ENCODE measurements at regions not wholly inside any gene's neighbourhood (a gene's known extent, or its start where the extent isn't known, plus 50 kb on each side); places are given as distances from the start of the nearest gene placed in this dataset.

DNA sequence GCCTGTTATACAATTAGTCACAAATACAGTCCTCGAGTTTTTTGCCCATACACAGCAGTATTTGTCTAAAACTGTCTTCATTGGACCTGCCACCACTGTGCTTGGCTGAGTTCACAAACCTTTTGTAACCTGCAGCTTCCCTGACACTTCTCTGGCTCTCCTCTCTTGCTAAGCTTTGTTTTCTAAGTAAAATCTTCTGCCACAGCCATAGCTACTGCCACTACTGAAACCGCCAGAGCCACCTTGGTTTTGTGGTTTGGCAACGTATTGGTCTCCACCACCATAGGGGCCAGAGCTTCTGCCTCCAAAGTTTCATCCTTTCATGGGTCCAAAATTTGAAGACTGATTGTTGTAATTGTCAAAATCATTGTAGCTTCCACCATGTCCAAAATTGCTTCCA is 668.2 kb upstream of the BRINP3 start:
- TF ChIP-seq CTCF (IDR thresholded peaks at IDR 0.05 in 2 of 3, conservative IDR thresholded peaks at IDR 0.05 in 1 of 3; ENCODE audit: control insufficient read depth in 2 of 3, extremely low read depth in 1 of 3, insufficient read depth in 1 of 3, low read depth in 3 of 3, low read length in 3 of 3) (no peak), ZNF592 (IDR thresholded peaks at IDR 0.05) (no peak), SPI1 (IDR thresholded peaks at IDR 0.05; ENCODE audit: borderline replicate concordance, insufficient read depth, low read depth, low read length) (no peak), POLR2AphosphoS5 (IDR thresholded peaks at IDR 0.05; ENCODE audit: low read length) (no peak)
- TF ChIP-seq, protein P1, sequence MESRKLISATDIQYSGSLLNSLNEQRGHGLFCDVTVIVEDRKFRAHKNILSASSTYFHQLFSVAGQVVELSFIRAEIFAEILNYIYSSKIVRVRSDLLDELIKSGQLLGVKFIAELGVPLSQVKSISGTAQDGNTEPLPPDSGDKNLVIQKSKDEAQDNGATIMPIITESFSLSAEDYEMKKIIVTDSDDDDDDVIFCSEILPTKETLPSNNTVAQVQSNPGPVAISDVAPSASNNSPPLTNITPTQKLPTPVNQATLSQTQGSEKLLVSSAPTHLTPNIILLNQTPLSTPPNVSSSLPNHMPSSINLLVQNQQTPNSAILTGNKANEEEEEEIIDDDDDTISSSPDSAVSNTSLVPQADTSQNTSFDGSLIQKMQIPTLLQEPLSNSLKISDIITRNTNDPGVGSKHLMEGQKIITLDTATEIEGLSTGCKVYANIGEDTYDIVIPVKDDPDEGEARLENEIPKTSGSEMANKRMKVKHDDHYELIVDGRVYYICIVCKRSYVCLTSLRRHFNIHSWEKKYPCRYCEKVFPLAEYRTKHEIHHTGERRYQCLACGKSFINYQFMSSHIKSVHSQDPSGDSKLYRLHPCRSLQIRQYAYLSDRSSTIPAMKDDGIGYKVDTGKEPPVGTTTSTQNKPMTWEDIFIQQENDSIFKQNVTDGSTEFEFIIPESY (IDR thresholded peaks at IDR 0.05) = no peak
- TF ChIP-seq, protein P2, sequence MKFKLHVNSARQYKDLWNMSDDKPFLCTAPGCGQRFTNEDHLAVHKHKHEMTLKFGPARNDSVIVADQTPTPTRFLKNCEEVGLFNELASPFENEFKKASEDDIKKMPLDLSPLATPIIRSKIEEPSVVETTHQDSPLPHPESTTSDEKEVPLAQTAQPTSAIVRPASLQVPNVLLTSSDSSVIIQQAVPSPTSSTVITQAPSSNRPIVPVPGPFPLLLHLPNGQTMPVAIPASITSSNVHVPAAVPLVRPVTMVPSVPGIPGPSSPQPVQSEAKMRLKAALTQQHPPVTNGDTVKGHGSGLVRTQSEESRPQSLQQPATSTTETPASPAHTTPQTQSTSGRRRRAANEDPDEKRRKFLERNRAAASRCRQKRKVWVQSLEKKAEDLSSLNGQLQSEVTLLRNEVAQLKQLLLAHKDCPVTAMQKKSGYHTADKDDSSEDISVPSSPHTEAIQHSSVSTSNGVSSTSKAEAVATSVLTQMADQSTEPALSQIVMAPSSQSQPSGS (IDR thresholded peaks at IDR 0.05; ENCODE audit: low read length) = no peak

Measured in GM12878 (cell line).